Medulla oblongata (tissue), 1 donor: ENCODE measurements at regions not wholly inside any gene's neighbourhood (a gene's known extent, or its start where the extent isn't known, plus 50 kb on each side); places are given as distances from the start of the nearest gene placed in this dataset.
A peak's percentile ranks its signal among the peaks of the same experiment; 100 is the strongest.

Experiments used
- DNase-seq: peaks from one replicate; pipeline ENCODE4 v3.0.0-alpha.2; 2015; ENCODE audit errors: extremely low spot score

DNA sequence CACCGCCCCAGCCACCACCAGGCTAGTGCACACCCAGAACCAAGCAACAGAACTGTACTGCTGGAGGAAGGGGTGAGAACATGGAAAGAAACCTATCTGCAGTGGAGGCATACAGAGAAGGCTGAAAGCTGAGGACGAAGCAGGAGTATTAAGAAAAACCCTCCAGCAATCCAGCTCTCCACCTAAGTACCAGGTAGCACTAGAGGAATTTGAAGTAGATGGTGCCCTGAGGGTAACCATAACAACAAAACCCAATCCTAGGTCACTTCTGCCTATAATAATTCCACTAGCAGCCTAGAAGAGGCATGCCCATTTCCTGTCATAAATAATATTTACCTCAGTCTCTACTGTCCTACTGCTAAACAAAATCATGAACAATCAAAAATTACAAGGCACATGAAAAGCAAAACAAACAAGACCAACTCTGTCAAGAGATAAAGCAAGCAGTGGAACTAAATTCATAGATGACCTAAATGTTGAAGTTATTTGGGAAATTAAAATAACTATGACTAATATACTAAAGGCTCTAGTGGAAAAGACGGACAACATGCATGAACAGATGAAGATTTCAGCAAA, 51.1 kb downstream of the HYCC1 start:
- no peak for DNase-seq

DNA sequence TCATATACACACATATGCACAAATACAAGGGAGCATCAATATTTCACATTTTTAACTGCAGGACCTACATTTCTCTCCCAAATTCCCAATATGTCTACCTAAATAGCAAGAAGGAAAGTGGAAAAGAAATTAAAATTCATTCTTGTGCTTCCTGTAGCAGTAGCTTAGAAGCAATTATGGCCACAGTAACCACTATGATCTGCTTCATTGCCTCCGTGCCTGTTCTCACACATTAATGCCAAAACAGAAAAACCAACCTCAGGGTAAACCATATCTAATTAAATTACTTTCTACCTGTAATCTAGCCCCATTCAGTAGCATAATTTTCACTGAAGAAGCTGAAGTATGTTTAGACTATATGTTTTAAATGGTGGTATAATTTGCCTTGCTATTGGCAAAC, 55.2 kb downstream of the HYCC1 start:
- DNase-seq, result no peak

GRCh38 chr7:22954251-22954650, 59.7 kb downstream of the HYCC1 start:
- DNase-seq, result no peak

GRCh38 chr7:22952306-22953015, 61.5 kb downstream of the HYCC1 start:
- DNase-seq, result no peak

GRCh38 chr7:22949944-22950343, 64.0 kb downstream of the HYCC1 start:
- DNase-seq, result no peak

- DNase-seq, result no peak
Measured at GRCh38 chr7:22949221-22949620, 64.7 kb downstream of the HYCC1 start.

DNA sequence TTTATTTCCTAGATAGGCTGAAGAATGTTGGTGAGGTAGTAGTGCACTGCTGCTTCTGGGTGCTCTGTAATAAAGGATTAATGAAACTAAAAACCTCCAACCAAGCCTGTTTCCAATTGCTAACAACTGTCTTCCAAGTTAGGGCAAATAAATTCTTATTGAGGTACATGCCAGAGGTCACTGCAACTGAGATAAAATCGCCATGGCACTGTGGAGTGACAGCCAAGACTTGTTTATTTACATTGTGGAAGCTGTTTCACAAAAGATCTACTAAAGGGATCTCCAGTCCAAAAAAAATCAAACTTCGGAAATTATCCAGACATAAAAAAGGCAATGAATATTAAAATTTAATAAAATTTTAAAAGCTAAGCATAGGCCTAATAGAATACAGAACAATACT, 65.2 kb downstream of the HYCC1 start:
- DNase-seq, result no peak

DNA sequence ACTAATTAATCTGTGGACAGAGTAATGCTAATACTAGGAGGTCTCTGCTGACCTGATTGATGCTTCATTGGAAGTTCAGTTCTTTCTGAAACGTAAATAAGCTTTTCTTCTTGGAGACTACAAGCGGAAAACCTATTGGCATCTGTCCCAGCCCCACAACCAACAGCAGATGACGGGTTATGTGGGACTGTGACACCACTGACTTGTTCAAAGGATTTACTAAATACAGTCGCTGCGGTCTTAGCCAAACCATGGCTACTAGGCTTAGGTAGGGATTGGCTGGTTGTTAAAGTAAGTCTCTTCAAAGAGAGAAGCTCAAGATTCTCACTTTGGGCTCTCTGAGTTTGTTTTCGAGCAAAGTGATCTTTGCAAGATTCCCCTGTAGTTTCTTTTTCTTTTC, 68.3 kb downstream of the HYCC1 start:
- DNase-seq, result no peak

GRCh38 chr7:22944510-22944909, 69.4 kb downstream of the HYCC1 start:
- no peak for DNase-seq

DNA sequence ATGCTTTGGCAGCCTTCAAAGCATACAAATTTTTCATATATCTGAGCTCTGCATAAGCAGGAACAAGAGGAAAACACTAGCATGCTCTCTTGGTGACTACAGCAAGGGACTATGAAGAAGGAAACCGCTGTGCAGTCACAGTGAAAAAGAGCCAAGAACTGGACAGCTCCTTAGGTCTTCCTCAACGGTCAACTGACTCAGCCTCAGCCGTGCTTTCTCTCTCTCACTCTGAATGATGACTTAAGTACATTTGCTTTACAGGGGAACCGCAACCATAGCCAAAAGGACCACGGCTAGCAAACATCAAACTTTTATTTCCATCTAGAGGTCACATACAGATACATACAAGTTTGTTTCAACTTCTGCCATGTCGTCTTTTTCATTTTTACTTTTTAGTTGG, 69.9 kb downstream of the HYCC1 start:
- peak; percentile 5 for DNase-seq

DNA sequence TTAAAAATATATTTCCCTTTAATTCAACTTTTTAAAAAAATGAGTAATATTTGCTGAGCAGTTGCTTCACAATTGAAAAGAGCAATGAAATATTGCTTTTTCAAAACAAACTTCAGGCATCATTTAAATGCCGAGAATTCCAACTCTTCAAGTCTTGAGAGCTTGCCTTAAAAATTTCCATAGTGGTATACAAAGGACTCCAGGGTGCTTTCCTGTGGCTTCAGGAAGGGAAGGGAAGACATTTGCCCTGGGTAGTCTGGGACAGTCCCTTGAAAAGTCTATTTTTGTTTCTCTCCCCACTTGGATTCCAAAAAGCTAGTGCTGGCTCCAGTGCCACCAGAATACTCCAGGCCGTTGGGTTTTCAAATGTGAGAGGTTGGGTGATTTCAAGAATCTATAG, 71.7 kb downstream of the HYCC1 start:
- DNase-seq, result no peak

DNA sequence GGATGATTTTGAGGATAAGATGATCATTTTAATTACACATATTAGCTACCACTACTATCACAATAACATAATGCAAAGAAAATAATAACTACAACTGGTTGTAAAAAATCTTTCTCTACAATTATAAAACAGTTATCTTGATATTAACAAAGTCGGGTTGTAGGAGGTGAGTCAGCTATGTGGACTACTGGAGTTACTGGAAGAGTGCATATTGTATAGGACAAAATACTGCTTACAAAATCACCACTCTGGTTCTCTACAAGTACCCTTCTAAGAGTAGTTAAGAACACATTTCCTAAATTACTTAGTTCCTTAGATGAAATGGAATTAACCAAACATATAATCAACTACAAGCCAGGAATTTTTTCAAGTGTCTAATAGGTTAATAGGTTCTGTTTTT, 74.1 kb downstream of the HYCC1 start:
- no peak for DNase-seq

DNA sequence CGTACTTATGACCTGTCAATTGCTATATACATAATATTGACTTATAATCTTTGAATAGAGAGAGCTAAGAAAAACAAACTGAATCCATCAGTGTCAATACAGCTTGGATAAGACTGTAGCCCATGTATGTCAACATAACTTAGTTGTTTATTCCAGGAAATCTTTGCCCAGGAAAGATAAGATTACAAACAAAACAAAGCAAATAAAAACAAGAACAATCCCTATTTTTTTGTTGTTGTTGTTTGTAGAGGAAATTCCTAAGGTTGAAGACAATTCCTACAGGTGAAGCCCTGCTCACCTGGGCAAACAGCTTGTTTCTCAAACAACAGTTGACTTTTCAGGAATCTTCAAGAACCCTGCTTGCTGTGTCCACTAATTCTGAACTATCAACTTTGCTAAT, 76.0 kb downstream of the HYCC1 start:
- no peak for DNase-seq

GRCh38 chr7:22936246-22936645, 77.7 kb downstream of the HYCC1 start:
- no peak for DNase-seq

DNA sequence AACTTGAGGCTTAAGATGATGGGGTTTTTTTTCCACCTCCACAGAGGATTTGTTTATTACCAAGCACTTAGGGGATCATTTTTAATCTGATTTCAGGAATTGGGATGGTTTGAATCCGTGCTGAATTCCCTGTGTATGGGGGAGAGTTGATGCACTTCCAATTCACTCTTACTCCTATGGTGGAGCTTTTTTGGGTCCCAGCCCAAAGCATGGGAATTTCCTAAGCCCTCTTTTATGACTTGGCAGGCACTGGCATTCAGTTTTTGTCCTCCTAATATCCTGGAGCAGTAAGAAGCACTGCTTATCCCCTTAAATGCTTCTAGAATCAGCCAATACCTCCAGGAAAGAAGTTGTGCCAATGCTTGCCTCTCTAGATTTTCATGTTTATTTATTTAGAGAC, 78.7 kb downstream of the HYCC1 start:
- DNase-seq, result no peak

DNA sequence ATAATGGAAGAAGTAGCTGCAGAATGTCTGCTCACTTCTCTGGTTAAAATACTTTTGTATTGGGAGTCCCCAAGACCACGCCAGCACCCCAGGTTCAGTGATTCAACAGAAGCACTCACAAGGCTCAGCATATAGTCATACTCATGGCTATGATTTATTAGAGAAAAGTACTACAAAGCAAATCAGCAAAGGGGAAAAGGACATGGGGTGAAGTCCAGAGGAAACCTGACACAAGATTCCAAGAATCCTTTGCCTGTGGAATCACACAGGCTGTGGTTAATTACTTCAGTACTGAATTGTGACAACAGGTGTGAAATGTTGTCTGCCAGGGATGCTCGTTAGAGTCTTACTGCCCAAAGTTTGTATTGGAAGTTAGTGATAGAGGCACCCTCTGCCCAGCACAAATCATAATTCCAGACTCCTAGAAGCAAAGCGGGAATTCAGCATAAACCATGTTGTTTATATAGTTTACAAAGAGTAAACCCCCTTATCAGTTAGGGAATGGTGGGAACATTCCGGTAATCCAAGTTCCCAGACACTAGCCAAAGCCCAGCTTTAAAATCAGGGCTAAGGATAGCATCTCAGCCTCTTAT, 79.4 kb downstream of the HYCC1 start:
- no peak for DNase-seq

GRCh38 chr7:22934023-22934422, 79.9 kb downstream of the HYCC1 start:
- DNase-seq, result no peak

GRCh38 chr7:22932896-22933295, 81.0 kb downstream of the HYCC1 start:
- DNase-seq, result no peak

DNA sequence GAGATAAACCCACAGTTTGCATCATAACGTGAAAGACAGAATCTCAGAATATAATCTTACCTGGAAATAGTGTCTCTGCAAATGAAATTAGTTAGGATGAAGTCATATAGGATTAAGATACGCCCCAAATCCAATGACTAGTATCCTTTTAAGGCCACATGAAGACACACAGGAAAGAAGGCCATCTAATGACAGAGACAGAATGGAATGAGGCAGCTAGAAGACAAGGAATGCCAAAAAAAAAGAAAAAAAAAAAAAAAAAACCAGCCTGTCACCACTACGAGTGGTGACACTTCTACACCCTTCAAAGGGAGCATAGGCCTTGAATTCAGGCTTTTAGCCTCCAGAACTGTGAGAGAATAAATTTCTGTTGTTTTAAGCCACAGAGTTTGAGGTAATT, 82.9 kb downstream of the HYCC1 start:
- DNase-seq, result no peak

GRCh38 chr7:22922307-22922706, 91.6 kb downstream of the HYCC1 start:
- DNase-seq, result no peak

DNA sequence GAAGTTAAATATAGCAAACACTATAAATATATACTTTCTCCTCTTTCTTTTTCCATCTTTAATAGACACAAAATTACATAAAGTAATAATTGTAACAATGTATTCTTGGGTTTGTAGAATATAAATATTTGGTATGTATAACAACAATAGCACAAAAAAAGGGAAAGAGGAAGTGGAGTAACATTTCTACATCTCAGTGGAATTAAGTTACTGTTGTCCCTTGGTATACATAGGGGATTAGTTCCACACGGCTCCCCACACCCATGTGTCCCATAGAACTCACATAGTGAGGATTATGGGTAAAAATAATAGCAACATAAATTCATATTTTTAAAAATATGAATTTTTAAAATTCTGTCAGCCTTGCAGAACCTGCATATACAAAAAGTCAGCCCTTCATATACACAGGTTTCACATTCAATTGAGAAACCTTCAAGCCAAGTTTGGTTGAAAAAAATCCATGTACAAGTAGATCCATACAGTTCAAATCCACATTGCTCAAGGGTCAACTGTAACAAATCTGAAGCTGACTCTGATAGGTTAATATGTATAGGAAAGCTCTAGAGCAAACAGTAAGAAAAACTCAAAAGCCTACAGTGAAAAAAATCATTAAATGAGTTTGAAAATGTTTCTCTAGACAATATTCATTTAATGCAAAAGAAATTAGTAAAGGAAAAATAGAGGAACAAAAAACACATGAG, 92.4 kb downstream of the HYCC1 start:
- no peak for DNase-seq

- no peak for DNase-seq
Measured at GRCh38 chr7:22920672-22921071, 93.3 kb downstream of the HYCC1 start.

- no peak for DNase-seq
Measured at GRCh38 chr7:22913158-22913557, 90.5 kb upstream of the TOMM7 start.
